ENCODE measurements at regions not wholly inside any gene's neighbourhood (a gene's known extent, or its start where the extent isn't known, plus 50 kb on each side); places are given as distances from the start of the nearest gene placed in this dataset.

GRCh38 chr14:95370076-95370475 is 50.4 kb upstream of the CLMN start:
- H3K4me1 Mint-ChIP-seq = peaks cover 0 to 3% (median 0%) of the 10 kb centered on the region in 4 donors
- POLR2A ChIA-PET = no interaction called here
- no peak overlapping the region for H3K27ac Mint-ChIP-seq
- H3K36me3 Mint-ChIP-seq = no peaks in the 10 kb centered on the region
- H3K9me3 Mint-ChIP-seq = peaks cover 0 to 1% (median 0%) of the 10 kb centered on the region in 9 donors
- DNase-seq (no peak), ATAC-seq (no peak)
- peaks cover 12 to 38% (median 14%) of the 10 kb centered on the region in 5 donors for H3K27me3 Mint-ChIP-seq
- no peak overlapping the region for H3K4me3 Mint-ChIP-seq
